Femur (tissue), 1 donor: ENCODE measurements at regions not wholly inside any gene's neighbourhood (a gene's known extent, or its start where the extent isn't known, plus 50 kb on each side); places are given as distances from the start of the nearest gene placed in this dataset.

Experiments
- DNase-seq: peaks from one replicate; pipeline ENCODE4 v3.0.0-alpha.2; 2017

GRCh38 chr6:21967056-21967974, 329.5 kb downstream of the PRL start:
- DNase-seq: no peak

- no peak for DNase-seq
Observed at GRCh38 chr6:21968411-21968810, 328.4 kb downstream of the PRL start.

- no peak for DNase-seq
Observed at GRCh38 chr6:21969192-21969591, 327.6 kb downstream of the PRL start.

GRCh38 chr6:21970569-21971300, 326.1 kb downstream of the PRL start:
- no peak for DNase-seq

- no peak for DNase-seq
Observed at GRCh38 chr6:21971541-21971940, 325.3 kb downstream of the PRL start.

GRCh38 chr6:21972516-21972915, 324.3 kb downstream of the PRL start:
- no peak for DNase-seq

- DNase-seq: no peak
Observed at GRCh38 chr6:21977346-21977745, 319.5 kb downstream of the PRL start.

GRCh38 chr6:21981235-21981833, 315.5 kb downstream of the PRL start:
- DNase-seq: no peak

- no peak for DNase-seq
Observed at GRCh38 chr6:21984135-21984534, 312.7 kb downstream of the PRL start.

- peak; percentile 48 for DNase-seq
Observed at GRCh38 chr6:21984561-21984960, 312.3 kb downstream of the PRL start.

- DNase-seq: no peak
Observed at GRCh38 chr6:21985904-21986303, 310.9 kb downstream of the PRL start.

GRCh38 chr6:21986703-21987102, 310.1 kb downstream of the PRL start:
- no peak for DNase-seq

GRCh38 chr6:21987501-21987957, 309.3 kb downstream of the PRL start:
- peak; percentile 93 for DNase-seq

GRCh38 chr6:21990577-21990976, 306.3 kb downstream of the PRL start:
- DNase-seq: no peak

GRCh38 chr6:21992178-21992967, 304.5 kb downstream of the PRL start:
- DNase-seq: no peak

- DNase-seq: no peak
Observed at GRCh38 chr6:21993841-21994240, 303.0 kb downstream of the PRL start.

GRCh38 chr6:21994821-21995220, 302.0 kb downstream of the PRL start:
- no peak for DNase-seq

GRCh38 chr6:21995318-21995717, 301.5 kb downstream of the PRL start:
- DNase-seq: no peak

- no peak for DNase-seq
Observed at GRCh38 chr6:21996425-21997118, 300.3 kb downstream of the PRL start.

- no peak for DNase-seq
Observed at GRCh38 chr6:21997119-21998037, 299.5 kb downstream of the PRL start.

- no peak for DNase-seq
Observed at GRCh38 chr6:21998582-21998981, 298.3 kb downstream of the PRL start.
